Left ventricle myocardium inferior (tissue), 1 donor: ENCODE measurements at regions not wholly inside any gene's neighbourhood (a gene's known extent, or its start where the extent isn't known, plus 50 kb on each side); places are given as distances from the start of the nearest gene placed in this dataset.

Experiments
- DNase-seq: peaks from one replicate; pipeline ENCODE4 v3.0.0-alpha.2; 2020
- H3K27ac ChIP-seq: fragments of 200-600 bp; replicated peaks from 2 replicates; pipeline ENCODE4 v1.8.0; 2021
- H3K27me3 ChIP-seq: fragments of 200-600 bp; 2 replicates; pipeline ENCODE4 v1.8.0; 2021; ENCODE audit warnings: low read depth
- H3K36me3 ChIP-seq: fragments of 200-600 bp; 2 replicates; pipeline ENCODE4 v1.8.0; 2021
- H3K4me1 ChIP-seq: fragments of 200-600 bp; 2 replicates; pipeline ENCODE4 v1.8.0; 2021
- H3K4me3 ChIP-seq: fragments of 200-600 bp; 2 replicates; pipeline ENCODE4 v1.8.0; 2021; ENCODE audit warnings: mild to moderate bottlenecking, moderate library complexity
- H3K9me3 ChIP-seq: fragments of 200-600 bp; replicated peaks from 2 replicates; pipeline ENCODE4 v1.8.0; 2021
- CTCF ChIP-seq: fragments of 200-600 bp; IDR thresholded peaks from 2 replicates; pipeline ENCODE4 v1.8.0; 2021; ENCODE audit warnings: antibody characterized with exemption, mild to moderate bottlenecking, borderline replicate concordance
- intact Hi-C: fragments of 100-400 bp; cut with micrococcal nuclease; formaldehyde crosslinking; loops from one replicate; pipeline ENCODE4 v1.11.0; 2022
- donor health status: DM: no; HTN: yes; CAD: no; lungs with severe emphysema.

- DNase-seq: no peak
- intact Hi-C loops: no loop called here
- H3K36me3 ChIP-seq: no peaks in the 10 kb centered on the region
- H3K9me3 ChIP-seq: peaks cover 41% of the 10 kb centered on the region
- H3K27me3 ChIP-seq: no peaks in the 10 kb centered on the region
- TF ChIP-seq CTCF: no peak
- no peak overlapping the region for H3K4me3 ChIP-seq
- no peaks in the 10 kb centered on the region for H3K4me1 ChIP-seq
- no peak overlapping the region for H3K27ac ChIP-seq
Observed at GRCh38 chr18:51712821-51713220, 515.3 kb upstream of the MEX3C start.

DNA sequence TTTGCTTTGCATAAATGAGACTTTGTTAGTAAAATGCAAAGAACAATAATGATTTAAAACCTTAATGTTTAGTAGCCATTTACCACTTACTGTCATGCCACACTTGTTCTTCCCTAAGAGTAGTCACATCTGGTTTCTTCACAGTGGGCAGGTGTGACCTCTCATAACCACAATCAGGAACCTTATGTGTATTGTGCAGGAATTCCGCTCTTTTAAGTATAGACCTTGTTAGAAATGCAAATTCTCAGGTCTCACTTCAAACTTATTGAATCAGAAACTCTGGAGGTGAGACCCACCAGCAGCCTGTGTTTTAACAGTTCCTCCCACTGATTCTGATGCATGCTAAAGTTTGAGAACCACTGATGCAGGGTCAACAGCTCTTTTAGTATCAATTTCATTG, 518.8 kb upstream of the MEX3C start:
- intact Hi-C loops: no loop called here
- Histone ChIP-seq H3K4me3 (no peak overlapping the region), H3K27ac (no peak overlapping the region), H3K4me1 (no peaks in the 10 kb centered on the region), H3K9me3 (peaks cover 37% of the 10 kb centered on the region), H3K27me3 (no peaks in the 10 kb centered on the region), H3K36me3 (no peaks in the 10 kb centered on the region)
- no peak for DNase-seq
- TF ChIP-seq CTCF: no peak

- H3K27ac ChIP-seq: no peak overlapping the region
- intact Hi-C loops: no loop called here
- DNase-seq: no peak
- H3K36me3 ChIP-seq: no peaks in the 10 kb centered on the region
- H3K4me3 ChIP-seq: no peak overlapping the region
- no peak for TF ChIP-seq CTCF
- H3K4me1 ChIP-seq: no peaks in the 10 kb centered on the region
- no peaks in the 10 kb centered on the region for H3K27me3 ChIP-seq
- H3K9me3 ChIP-seq: peaks cover 1% of the 10 kb centered on the region
Observed at GRCh38 chr18:51721388-51721787, 523.9 kb upstream of the MEX3C start.

GRCh38 chr18:51721996-51722395, 524.5 kb upstream of the MEX3C start:
- Histone ChIP-seq H3K4me3 (no peak overlapping the region), H3K27me3 (no peaks in the 10 kb centered on the region), H3K36me3 (no peaks in the 10 kb centered on the region), H3K9me3 (peaks cover 4% of the 10 kb centered on the region), H3K27ac (no peak overlapping the region), H3K4me1 (no peaks in the 10 kb centered on the region)
- TF ChIP-seq CTCF: no peak
- no peak for DNase-seq
- intact Hi-C loops: no loop called here

GRCh38 chr18:51724790-51725721, 527.6 kb upstream of the MEX3C start:
- Histone ChIP-seq H3K27ac (no peak overlapping the region), H3K36me3 (no peaks in the 10 kb centered on the region)
- no peak for TF ChIP-seq CTCF

More at GRCh38 chr18:51724790-51725721, 527.6 kb upstream of the MEX3C start:
- H3K4me3 ChIP-seq: no peak overlapping the region
- peaks cover 13% of the 10 kb centered on the region for H3K9me3 ChIP-seq
- no peak for DNase-seq
- no peaks in the 10 kb centered on the region for H3K27me3 ChIP-seq
- intact Hi-C loops: no loop called here
- no peaks in the 10 kb centered on the region for H3K4me1 ChIP-seq
